Fibroblast of the aortic adventitia (primary cell): ENCODE measurements at regions not wholly inside any gene's neighbourhood (a gene's known extent, or its start where the extent isn't known, plus 50 kb on each side); places are given as distances from the start of the nearest gene placed in this dataset.
"Not testable (repeated sequence)": the region's sequence is repeated elsewhere in the genome, so short reads cannot be mapped to it uniquely, and the experiment has no call there.

Source experiments
- DNase-seq: peaks from one replicate; pipeline ENCODE4 v3.0.0-alpha.2; 2010; ENCODE audit warnings: low read depth
- H3K4me3 ChIP-seq: 2 replicates; pipeline ENCODE4 v1.5.1; 2011; ENCODE audit warnings: low read depth, mild to moderate bottlenecking, control low read depth, low read length, moderate library complexity
- TF ChIP-seq, protein P1 (sequence below): IDR thresholded peaks from 2 replicates; pipeline ENCODE4 v1.5.1; 2011; ENCODE audit warnings: mild to moderate bottlenecking, low read length, control low read depth, inconsistent platforms; ENCODE audit not compliant: insufficient read depth

GRCh38 chr16:50451951-50452508 lies 83.2 kb upstream of the BRD7 start:
- no peak overlapping the region for H3K4me3 ChIP-seq
- no peak for DNase-seq
- TF ChIP-seq, protein P1, sequence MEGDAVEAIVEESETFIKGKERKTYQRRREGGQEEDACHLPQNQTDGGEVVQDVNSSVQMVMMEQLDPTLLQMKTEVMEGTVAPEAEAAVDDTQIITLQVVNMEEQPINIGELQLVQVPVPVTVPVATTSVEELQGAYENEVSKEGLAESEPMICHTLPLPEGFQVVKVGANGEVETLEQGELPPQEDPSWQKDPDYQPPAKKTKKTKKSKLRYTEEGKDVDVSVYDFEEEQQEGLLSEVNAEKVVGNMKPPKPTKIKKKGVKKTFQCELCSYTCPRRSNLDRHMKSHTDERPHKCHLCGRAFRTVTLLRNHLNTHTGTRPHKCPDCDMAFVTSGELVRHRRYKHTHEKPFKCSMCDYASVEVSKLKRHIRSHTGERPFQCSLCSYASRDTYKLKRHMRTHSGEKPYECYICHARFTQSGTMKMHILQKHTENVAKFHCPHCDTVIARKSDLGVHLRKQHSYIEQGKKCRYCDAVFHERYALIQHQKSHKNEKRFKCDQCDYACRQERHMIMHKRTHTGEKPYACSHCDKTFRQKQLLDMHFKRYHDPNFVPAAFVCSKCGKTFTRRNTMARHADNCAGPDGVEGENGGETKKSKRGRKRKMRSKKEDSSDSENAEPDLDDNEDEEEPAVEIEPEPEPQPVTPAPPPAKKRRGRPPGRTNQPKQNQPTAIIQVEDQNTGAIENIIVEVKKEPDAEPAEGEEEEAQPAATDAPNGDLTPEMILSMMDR = no peak

GRCh38 chr16:50450957-50451356 lies 82.2 kb upstream of the BRD7 start:
- no peak overlapping the region for H3K4me3 ChIP-seq
- DNase-seq = no peak
- TF ChIP-seq, protein P1 = no peak

DNA sequence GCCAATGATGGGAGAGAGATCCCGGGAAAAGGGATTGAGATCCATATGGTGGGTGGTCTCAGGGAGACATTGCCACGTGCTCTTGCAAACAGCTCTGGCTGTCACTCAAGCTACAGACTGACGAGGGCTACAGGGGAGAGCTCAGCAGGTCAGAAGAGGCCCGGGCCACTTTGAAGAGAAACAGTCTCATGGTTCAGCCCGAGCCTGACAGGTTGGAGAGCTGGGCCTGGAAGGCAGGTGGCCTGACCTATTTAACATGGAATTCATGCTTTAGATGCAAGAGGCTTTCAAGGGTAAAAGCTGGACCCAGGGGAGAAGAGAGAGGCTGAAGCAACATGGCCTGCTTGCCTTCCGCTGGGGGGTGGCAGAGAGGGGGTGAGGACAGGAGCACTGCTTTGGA lies 81.0 kb upstream of the BRD7 start:
- DNase-seq = no peak
- TF ChIP-seq, protein P1 = no peak
- H3K4me3 ChIP-seq = no peak overlapping the region

- TF ChIP-seq, protein P1 = no peak
- H3K4me3 ChIP-seq = no peak overlapping the region
- no peak for DNase-seq
Observed at GRCh38 chr16:50448981-50449380, 80.2 kb upstream of the BRD7 start.

DNA sequence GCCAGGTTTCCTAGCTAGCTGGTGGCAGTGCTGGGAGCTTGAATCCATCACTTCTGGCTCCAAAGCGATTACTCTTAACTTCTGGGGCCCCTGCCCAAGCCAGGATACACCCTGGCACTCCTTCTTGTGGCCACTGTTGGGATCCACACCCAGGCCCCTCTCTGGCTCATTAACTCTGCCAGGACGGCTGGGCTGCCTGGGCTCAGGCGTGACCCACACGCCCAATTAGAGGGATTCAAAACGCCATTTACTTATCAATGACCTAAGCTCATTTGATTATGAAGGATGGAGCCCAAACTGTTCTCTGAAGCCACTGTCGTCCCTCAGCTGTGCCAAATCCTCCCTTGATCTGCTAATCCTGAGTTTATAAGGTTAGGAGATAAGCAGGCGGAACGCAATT lies 79.7 kb upstream of the BRD7 start:
- no peak for DNase-seq
- no peak overlapping the region for H3K4me3 ChIP-seq
- TF ChIP-seq, protein P1 = no peak

DNA sequence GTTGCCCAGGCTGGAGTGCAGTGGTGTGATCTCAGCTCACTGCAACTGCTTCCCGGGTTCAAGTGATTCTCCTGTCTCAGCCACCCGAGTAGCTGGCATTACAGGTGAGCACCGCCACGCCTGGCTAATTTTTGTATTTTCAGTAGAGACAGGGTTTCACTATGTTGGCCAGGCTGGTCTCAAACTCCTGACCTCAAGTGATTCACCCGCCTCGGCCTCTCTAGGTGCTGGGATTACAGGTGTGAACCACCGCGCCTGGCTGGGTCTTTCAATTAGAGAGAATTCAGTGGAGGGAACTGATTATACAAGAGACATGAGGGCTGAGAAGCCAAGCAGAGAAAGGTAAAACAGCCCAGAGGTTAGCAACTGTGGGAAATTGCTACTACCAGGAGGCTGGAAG lies 78.6 kb upstream of the BRD7 start:
- H3K4me3 ChIP-seq, DNase-seq: not testable (repeated sequence)

DNA sequence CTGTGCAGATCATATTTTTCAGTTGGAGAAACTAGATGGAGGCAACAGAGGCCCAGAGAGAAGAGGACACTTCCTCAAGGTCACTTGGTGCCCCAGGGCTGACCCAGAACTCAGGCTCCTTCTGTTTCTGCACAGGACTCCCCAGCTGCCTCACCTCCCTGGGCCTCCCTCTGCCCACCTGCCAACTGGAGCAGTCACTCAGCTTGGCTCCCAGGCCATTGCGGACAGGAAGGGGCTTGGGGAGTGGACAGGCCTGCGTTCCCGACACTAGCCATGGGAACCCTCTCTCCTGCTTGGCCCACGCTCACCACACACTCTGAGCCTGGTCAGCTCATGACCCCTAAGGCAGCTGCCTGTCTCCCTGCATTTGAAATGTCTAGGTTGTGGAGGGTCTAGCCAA lies 78.1 kb upstream of the BRD7 start:
- TF ChIP-seq, protein P1 = no peak
- DNase-seq = no peak
- H3K4me3 ChIP-seq = no peak overlapping the region
